ENCODE measurements at regions not wholly inside any gene's neighbourhood (a gene's known extent, or its start where the extent isn't known, plus 50 kb on each side); places are given as distances from the start of the nearest gene placed in this dataset.

DNA sequence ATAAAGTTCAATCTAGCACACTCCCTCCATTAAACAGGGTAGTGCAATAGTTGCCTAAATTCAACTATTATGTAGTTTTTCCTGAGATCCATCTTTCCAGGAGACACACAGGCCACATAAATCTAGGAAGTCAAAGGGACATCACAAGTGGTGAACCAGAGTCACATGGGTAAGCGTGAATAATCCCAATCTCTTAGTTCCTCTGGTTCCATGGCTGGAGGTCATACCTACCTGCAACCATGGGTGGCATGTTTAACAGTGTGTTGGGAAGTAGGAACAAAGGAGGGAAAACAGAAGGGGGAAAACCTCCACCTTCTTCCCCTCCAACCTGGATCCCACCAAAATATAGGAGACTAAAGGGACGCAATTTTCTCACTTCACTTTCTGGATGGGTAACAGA is 2651.6 kb downstream of the ARAP2 start:
- no peak for DNase-seq (ENCODE audit: extremely low read depth in 1 of 11, low read depth in 9 of 11, low spot score in 4 of 11)

DNA sequence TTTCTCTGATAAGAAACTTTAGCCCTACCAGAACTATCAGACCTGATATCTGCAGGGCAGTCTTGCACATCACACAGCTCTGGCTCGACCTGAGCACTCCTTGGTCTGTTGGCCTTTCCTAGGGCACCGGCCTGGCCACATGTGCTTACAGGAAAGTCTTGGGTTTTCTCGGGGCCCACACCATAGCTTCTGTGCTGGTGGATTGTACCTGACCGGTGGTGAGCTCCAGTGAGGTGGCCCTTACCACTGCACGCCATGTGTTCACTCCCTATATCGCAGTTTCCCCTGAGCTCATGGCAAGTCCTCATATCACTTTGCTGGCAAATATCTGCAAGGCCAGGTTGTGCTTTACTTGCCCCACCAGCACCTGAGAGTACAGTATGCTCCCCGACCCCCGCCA is 2637.4 kb downstream of the ARAP2 start:
- DNase-seq (ENCODE audit: extremely low read depth in 1 of 11, low read depth in 9 of 11, low spot score in 4 of 11) = no peak

DNA sequence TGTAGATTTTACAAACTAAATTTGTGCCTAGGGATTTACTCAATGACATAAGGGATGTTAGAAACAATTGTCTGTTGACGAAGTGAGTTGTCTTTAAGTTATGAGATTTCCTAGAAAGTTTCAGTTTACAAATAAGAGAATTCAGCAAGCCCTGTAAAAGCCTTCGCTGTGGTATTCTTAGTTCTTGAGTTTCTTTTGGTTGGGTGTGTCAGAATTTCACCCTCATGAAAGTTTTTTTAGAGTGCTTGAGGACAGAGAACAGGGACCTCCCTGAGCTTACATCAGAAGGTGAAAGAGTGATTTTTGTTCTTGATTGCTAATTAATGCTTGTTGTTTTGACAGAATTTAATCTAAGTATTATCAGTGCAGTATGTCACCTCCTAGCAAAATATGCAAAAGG is 2628.2 kb downstream of the ARAP2 start:
- no peak for DNase-seq (ENCODE audit: extremely low read depth in 1 of 11, low read depth in 9 of 11, low spot score in 4 of 11)

DNA sequence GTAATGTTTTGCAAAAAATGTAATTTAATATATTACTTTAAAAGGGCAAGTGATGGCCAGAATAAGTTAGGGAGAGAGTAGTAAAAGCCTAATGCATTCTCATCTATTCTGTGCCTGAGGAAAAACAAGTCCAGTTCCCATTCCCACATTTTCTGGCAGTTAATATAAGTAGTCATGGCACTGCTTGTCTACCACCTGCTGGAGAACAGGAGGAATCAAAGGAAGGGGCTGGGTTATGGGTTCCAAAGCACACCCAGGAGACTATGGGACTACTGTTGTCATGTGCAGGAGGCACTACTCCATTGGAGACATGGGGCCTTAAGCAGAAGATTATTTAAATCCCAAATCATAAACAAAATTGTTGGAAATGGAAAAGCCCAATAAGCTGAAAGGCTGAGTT is 2618.6 kb downstream of the ARAP2 start:
- no peak for DNase-seq (ENCODE audit: extremely low read depth in 1 of 11, low read depth in 9 of 11, low spot score in 4 of 11)

DNA sequence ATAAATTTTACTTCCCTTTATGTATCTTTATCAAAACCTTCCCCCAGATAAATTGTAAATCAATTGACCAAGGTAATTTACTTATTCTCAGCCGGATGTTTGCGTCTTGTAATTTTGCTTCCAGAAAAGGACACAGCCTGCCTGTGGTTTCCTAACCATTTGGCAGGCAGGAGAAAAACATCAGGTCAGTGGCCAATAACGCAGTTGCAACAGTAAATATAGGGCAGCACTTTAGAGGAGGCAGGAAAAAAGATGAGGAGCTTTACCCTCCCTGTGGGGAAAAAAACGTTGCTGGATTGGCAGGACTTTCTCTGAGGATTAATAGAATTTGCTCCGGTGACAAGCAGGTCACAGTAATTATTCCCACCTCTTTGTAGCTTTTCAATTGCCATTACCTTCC is 2618.1 kb downstream of the ARAP2 start:
- no peak for DNase-seq (ENCODE audit: extremely low read depth in 1 of 11, low read depth in 9 of 11, low spot score in 4 of 11)

DNA sequence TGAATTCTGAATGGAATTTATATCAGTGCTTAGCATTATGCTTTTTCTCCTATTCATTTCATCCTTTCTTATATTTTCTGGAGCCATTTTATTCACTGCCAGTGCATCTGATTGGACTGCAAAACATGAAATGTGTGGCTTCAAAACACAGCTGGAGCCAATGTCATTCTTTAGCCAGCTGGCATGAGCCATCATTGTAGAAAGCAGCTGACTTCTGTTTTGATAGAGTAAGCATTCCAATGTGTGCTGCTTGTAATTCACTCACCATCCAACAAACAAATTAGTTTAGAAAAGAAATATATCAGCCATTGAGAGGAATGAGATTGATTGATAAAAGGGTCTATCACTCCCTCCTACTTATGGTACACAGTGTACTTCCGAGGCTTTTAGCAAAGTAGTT is 2616.0 kb downstream of the ARAP2 start:
- DNase-seq (ENCODE audit: extremely low read depth in 1 of 11, low read depth in 9 of 11, low spot score in 4 of 11) = no peak

DNA sequence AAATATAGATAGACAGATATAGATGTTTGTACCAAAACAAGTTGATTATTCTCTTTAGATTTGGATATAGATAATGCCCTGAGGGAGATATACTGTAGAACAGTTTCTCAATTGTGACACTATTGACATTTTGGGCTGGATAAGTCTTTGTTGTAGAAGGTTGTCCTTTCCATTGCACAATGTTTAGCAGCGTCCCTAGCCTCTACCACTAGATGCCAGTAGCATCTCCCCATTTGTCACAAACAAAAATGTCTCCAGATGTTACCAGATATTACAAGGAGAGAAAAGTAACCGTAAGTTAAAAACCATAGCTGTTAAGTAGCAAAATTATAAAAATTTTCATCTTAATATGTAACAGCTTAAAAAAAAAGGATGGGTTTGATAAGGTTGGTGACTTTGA is 2595.3 kb downstream of the ARAP2 start:
- no peak for DNase-seq (ENCODE audit: extremely low read depth in 1 of 11, low read depth in 9 of 11, low spot score in 4 of 11)

DNA sequence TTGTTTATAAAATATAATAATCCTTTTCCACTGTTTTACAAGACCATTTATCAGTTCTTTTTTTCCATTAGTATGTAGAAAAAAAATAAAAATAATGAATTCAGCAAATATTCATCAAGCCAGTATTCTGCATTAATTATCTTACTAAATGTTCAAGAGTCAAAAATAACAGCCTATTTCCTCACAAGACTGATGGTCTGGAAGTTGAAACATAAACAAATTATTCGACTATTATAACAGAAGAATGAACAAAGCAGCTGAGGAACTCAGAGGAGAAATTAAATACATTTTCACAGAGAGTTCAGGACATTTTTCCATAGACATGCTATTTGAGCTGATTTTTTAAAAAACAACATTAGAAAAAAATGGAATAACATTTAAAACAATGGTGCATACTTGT is 2594.8 kb downstream of the ARAP2 start:
- no peak for DNase-seq (ENCODE audit: extremely low read depth in 1 of 11, low read depth in 9 of 11, low spot score in 4 of 11)

DNA sequence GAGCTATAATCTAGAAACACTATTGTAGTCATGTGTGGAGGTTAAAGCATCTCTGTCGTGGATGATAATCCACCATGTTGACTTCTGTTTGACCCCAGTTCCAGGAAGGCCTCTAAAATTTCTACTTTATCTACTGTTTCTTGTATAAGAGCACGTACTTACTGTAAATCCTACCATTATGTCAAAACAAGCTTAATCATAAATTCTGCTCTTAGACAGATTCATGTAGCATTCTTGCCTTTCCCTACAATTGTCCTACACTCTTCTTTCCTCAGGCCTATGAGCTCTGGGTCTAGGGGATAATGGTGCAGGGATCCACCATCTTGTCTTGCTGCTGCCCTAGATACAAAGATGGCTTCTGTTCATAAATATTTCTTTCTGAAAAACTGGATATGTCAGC is 2594.3 kb downstream of the ARAP2 start:
- DNase-seq (ENCODE audit: extremely low read depth in 1 of 11, low read depth in 9 of 11, low spot score in 4 of 11) = no peak

DNA sequence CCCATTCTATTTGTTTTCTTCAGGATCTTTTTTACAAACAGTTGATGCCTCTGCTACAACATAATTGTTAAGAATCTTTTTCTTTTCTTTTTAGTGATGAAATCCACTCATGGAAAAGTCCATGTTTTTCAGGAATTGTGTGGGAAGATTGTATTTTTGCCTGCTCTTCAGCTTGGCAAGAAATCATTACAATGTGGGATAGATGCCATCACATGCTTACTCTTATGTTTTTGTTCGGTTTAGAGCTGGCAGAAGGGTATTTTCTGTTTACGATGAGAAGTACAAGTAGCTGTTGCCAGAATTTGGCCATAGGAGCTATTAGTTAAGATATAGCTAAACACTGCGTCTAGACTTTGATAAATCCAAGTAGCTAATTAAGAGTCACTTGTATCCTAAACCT is 2585.3 kb downstream of the ARAP2 start:
- DNase-seq (ENCODE audit: extremely low read depth in 1 of 11, low read depth in 9 of 11, low spot score in 4 of 11) = no peak

DNA sequence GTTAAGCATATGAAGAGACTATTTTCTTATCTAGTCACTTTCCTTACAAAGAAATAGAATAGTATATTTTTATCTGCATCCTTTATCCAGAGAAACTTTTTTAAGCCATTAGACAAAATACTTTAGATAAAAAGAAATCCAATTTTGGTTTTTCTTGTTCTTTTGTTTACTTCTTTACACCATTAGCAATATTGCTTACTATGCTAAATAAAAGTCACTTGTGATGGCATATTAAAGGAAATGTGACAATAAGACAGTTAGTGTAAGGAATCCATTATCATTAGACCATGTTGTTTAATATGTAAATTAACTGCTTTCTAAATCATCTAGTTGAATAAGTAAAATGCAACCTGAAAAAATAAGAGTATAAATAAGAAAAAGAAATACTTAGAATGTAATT is 2582.7 kb downstream of the ARAP2 start:
- DNase-seq (ENCODE audit: extremely low read depth in 1 of 11, low read depth in 9 of 11, low spot score in 4 of 11) = no peak

DNA sequence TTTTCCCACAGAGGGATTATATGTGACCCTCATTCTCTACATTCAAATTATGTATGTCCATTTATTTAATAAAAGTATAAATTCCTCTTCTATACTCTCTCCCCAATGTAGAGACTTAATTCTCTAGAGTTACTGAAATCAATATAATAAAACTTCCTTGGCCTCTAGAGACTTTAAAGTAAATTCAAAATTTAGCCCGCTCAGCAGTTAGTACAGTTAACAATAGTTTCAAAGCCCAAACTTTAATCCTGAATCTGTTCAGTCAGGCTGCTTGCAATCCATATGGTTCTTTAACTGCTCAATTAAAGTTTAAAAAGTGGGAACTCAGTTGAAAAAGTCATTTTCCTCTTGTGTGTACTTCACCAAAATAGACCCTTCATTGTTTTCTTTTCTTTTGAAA is 2558.4 kb downstream of the ARAP2 start:
- DNase-seq (ENCODE audit: extremely low read depth in 1 of 11, low read depth in 9 of 11, low spot score in 4 of 11) = no peak

DNA sequence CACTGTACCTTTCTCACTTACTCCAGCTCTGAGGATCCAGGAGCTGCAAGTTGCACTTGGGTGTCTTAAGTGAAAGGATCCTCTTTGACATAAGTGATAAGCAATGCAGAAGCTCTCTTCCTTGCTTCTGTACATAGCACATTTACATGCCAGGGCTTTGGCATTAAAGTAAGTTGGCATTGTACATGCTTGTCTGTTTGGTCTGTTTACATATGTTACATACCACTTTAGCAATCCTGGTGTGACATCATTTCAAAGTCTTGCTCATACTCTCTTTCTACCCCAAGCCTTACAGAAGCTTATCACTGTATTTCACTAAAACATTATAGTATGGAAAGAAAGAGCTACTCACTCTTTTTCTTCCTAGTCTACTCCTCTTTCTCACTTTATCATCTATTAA is 2548.3 kb downstream of the ARAP2 start:
- DNase-seq (ENCODE audit: extremely low read depth in 1 of 11, low read depth in 9 of 11, low spot score in 4 of 11) = no peak

DNA sequence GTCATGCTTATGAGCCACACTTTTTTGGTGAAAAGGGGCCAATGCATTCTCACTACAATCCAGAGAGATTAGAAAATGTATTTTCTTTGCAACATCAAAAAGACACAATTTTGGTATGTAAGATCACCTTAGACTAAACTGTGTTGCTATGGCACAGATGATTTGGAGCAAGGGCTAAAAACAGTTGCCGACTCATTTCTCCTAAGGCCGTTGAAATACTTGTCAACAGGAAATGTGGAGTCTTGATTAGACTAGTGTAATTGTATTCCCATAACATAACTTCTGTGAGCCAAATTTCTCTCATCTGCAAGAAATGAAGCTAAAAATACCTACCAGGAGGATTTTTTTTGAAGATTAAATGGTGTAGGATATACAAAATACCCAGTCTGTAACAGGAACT is 2547.7 kb downstream of the ARAP2 start:
- DNase-seq (ENCODE audit: extremely low read depth in 1 of 11, low read depth in 9 of 11, low spot score in 4 of 11) = no peak

DNA sequence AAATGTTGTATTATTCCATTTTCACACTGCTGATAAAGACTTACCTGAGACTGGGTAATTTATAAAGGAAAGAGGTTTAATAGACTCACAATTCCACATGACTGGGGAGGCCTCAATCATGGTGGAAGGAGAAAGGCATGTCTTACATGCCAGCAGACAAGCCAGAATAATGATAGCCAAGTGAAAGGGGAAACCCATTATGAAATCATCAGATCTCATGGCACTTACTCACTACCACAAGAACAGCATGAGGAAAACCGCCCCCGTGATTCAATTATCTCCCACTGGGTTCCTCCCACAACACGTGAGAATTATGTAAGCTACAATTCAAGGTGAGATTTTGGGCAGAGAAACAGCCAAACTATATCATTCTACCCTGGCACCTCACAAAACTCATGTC is 2535.1 kb downstream of the ARAP2 start:
- DNase-seq (ENCODE audit: extremely low read depth in 1 of 11, low read depth in 9 of 11, low spot score in 4 of 11) = no peak

DNA sequence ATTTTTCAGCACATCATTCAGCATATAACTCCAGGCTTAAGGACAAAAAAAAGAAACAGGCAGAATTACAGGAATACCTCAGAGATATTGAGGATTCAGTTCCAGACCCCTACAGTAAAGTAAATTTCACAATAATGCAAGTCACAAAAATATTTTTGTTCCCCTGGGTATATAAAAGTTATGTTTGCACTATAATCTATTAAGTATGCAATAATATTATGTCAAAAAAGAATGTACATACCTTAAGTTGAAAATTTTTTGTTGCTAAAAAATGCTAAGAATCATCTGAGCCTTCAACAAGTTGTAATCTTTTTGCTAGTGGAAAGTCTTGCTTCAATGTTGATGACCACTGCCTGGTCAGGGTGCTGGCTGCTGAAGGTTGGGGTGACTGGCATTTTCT is 2532.5 kb downstream of the ARAP2 start:
- no peak for DNase-seq (ENCODE audit: extremely low read depth in 1 of 11, low read depth in 9 of 11, low spot score in 4 of 11)

DNA sequence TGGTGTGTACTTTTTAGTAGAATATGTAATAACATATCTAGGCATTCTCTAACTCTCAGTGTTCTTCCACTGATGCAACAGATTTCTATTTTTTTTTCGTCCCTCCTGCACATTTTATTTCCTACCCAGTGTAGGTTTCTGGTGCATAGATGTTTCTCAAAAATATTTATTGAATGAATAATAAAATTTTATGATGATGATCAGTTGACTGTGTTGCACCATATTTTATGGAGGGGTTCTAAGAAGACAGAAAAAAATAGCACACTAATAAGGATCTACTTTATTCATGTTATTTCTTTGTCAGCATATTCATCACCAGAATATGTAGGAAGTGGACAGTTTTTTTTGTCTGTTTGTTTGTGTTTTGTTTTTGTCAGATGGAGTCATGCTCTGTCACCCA is 2529.3 kb downstream of the ARAP2 start:
- DNase-seq (ENCODE audit: extremely low read depth in 1 of 11, low read depth in 9 of 11, low spot score in 4 of 11) = no peak

DNA sequence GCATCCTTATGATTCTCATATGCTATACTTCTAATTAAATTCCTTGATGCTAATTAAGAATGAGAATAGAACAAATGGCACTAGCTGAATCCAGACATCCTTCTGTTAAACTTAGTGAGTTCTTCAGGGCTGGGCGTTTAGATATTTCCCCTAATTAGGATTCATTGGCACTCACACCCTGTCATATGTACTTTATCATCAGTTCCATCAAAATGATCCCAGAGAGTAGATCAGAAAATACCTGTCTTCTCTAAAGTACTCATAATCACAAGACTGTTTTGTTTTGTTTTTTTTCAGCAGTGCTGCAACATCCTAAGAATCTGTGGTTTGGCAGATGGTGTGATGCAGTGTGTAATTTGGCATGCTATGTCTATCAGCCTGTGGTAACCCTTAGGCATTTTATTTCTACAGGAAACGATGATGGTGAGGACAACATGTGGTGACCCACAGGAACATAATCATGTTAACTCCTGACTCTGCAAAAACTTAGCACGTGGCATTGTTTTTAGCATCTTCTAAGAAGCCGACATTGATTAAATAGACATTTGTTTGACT is 2528.4 kb downstream of the ARAP2 start:
- no peak for DNase-seq (ENCODE audit: extremely low read depth in 1 of 11, low read depth in 9 of 11, low spot score in 4 of 11)

DNA sequence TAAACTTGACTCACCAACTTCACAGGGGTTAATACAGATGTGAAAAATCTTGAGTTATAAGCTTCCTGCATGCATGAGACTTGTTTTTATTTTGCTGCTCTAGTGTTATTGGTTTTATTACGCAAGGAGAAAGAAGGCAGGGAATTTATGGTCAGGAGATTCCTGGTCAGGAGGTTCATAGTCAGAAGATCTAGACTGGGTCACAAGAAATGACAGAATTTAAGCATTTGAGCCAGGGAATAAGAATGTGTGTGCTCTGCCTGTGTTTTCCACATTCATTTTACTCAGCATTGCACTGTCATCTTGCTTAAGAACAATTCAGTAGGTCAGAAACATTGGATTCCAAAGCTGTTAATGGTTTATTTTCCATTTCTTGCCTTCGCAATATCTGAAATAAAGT is 2522.1 kb downstream of the ARAP2 start:
- no peak for DNase-seq (ENCODE audit: extremely low read depth in 1 of 11, low read depth in 9 of 11, low spot score in 4 of 11)

DNA sequence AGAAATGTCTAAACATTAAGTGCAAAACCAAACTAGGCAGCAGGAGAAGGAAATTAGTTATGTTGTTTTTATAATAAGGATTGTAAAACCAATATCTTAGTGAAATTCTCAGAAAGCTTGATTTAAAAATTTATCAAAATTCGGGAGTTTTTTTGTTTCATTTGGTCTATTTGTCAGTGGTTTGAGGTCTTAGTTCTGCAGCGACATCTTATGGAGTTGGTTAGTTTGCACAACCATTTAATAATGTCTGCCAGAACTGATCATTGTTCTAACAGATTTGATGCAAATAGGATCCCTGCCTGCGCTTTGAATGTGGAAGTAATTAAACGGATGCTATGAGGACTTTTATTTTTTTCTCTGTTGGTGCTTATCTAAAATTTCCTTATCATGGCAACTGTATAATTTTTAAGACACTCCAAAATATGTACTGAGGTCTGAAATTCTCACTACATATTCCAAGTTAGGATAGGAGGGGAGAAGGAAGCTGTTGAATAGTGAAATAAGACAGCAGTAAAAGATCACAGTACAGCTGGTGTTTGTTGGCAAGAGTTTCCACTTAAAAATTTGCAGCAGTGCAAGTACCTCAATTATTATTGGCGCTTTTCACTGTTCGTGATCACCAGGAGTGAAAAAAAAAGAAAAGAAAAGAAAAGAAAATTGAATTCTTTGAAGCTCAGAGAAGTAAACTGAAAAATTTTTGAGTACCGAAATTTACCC is 2521.4 kb downstream of the ARAP2 start:
- DNase-seq (ENCODE audit: extremely low read depth in 1 of 11, low read depth in 9 of 11, low spot score in 4 of 11) = no peak

DNA sequence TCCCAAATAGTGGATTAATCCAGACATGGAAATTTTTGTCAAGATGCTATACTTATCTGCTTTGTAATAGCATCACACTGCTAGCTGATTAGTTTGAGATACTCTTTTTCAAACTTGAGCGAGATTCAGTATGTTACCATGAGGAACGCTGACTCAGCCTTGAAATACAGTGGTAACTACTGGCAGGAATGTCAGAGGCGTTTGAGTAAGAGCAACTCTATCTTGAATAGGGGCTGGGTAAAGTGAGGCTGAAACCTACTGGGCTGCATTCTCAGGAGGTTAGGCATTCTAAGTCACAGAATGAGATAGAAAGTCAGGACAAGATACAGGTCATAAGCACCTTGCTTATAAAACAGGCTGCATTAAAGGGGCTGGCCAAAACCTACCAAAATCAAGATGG is 2519.6 kb downstream of the ARAP2 start:
- no peak for DNase-seq (ENCODE audit: extremely low read depth in 1 of 11, low read depth in 9 of 11, low spot score in 4 of 11)
